Esophagus squamous epithelium (tissue), 4 donors: ENCODE measurements at regions not wholly inside any gene's neighbourhood (a gene's known extent, or its start where the extent isn't known, plus 50 kb on each side); places are given as distances from the start of the nearest gene placed in this dataset.

Source experiments
- POLR2A ChIP-seq, 4 donors: fragments of 450-650 bp; IDR thresholded peaks; one replicate each; pipeline ENCODE4 v1.6.1; 2017; ENCODE audit warnings: antibody characterized with exemption in 4 of 4, mild to moderate bottlenecking in 4 of 4, moderate library complexity in 3 of 4
- TF ChIP-seq, protein P1 (sequence below), 6 experiments: fragments of 450-650 bp in 4 of 6; fragments of 200-600 bp in 2 of 6; sonication (generic) in 2 of 6; IDR thresholded peaks; one replicate each; pipeline ENCODE4 v1.5.1; 2016 to 2019; ENCODE audit warnings: antibody characterized with exemption in 6 of 6, mild to moderate bottlenecking in 4 of 6, moderate library complexity in 4 of 6

DNA sequence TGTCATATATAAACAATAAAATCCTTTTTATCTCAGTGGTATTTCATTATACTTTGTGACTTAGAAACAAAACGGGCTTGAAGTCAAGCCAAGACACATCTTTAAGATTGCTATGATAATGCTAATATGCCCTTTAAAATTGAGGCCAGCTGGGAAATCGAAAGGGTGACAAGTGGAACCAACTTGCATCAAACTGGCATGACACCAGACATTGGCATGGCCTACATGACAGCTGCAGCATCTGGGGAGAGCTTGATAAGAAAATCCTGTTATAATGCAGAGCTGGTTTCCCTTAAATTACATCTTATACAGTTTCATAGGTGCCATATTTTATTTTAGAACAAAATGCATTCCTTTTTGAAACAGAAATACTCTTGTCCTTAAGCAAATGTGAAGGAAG is 325.2 kb downstream of the ZBBX start:
- TF ChIP-seq, protein P1, sequence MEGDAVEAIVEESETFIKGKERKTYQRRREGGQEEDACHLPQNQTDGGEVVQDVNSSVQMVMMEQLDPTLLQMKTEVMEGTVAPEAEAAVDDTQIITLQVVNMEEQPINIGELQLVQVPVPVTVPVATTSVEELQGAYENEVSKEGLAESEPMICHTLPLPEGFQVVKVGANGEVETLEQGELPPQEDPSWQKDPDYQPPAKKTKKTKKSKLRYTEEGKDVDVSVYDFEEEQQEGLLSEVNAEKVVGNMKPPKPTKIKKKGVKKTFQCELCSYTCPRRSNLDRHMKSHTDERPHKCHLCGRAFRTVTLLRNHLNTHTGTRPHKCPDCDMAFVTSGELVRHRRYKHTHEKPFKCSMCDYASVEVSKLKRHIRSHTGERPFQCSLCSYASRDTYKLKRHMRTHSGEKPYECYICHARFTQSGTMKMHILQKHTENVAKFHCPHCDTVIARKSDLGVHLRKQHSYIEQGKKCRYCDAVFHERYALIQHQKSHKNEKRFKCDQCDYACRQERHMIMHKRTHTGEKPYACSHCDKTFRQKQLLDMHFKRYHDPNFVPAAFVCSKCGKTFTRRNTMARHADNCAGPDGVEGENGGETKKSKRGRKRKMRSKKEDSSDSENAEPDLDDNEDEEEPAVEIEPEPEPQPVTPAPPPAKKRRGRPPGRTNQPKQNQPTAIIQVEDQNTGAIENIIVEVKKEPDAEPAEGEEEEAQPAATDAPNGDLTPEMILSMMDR (IDR thresholded peaks at IDR 0.05) = no peak
- TF ChIP-seq POLR2A (IDR thresholded peaks at IDR 0.05) = no peak
